Urinary bladder (tissue), 3 donors: ENCODE measurements at regions not wholly inside any gene's neighbourhood (a gene's known extent, or its start where the extent isn't known, plus 50 kb on each side); places are given as distances from the start of the nearest gene placed in this dataset.
"Not testable (repeated sequence)": the region's sequence is repeated elsewhere in the genome, so short reads cannot be mapped to it uniquely, and the experiment has no call there.

Source experiments
- DNase-seq: peaks from one replicate; pipeline ENCODE4 v3.0.0-alpha.2; 2015; ENCODE audit errors: extremely low spot score
- H3K27ac ChIP-seq: one replicate; pipeline ENCODE4 v1.5.1; 2013; ENCODE audit warnings: low read depth, mild to moderate bottlenecking, moderate library complexity
- H3K36me3 ChIP-seq: one replicate; pipeline ENCODE4 v1.6.1; 2013; ENCODE audit warnings: mild to moderate bottlenecking, moderate library complexity; ENCODE audit not compliant: insufficient read depth
- H3K4me1 ChIP-seq: one replicate; pipeline ENCODE4 v1.6.1; 2013; ENCODE audit warnings: mild to moderate bottlenecking, moderate library complexity; ENCODE audit not compliant: insufficient read depth
- H3K4me3 ChIP-seq: one replicate; pipeline ENCODE4 v1.5.1; 2013; ENCODE audit warnings: low read depth, low read length
- whole genome bisulfite sequencing: extraction: QIAGEN DNeasy Blood & Tissue Kit; methylation state at CpG from one replicate; pipeline ENCODE4 v1.1.7; 2013; 5-methylcytosine and 5-hydroxymethylcytosine counted together
- donor health status: healthy with polysubstance abuse.
- donor health status: healthy.

DNA sequence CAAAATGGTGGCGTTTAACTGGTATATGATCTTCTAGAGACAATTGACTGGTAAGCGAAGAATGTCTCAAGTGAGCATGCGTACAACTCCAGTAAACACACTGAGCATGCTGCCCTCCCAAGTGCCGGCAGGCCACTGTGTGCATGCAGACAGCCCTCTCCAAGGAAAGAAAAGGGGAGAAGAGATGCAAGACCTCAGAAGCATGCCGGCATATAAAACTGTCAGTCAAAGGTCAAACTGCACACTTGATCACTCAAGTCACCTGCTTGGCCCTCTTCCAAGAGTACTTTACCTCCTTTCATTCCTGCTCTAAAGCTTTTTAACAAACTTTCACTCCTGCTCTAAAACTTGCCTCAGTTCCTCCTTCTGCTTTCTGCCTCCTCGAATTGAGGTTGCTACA is 910.2 kb downstream of the TAF11L14 start:
- Histone ChIP-seq H3K27ac (no peak overlapping the region), H3K4me1 (no peaks in the 10 kb centered on the region), H3K4me3 (no peak overlapping the region), H3K36me3 (no peaks in the 10 kb centered on the region)
- 69% methylated on average over 6 of the region's 6 CpGs for WGBS
- DNase-seq: no peak

DNA sequence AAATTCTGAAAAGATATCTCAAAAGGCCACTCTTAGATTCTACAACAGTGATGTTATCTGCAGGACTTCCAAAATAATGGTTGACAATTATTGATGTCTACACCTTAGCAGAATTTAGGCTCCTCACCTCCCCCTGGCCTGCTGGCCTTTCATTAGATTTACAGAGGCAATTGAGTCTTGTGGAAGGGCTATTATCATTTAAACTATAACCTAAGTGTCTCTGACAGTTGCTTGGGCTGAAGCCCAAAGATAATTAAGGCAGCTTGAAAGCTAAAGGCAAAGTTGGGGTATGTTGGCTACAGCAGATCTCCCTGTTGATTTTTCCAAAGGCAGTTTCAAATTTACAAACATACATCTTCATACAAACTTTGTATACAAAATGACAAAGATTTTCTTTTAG is 912.3 kb downstream of the TAF11L14 start:
- no peak overlapping the region for H3K4me3 ChIP-seq
- no peak for DNase-seq

DNA sequence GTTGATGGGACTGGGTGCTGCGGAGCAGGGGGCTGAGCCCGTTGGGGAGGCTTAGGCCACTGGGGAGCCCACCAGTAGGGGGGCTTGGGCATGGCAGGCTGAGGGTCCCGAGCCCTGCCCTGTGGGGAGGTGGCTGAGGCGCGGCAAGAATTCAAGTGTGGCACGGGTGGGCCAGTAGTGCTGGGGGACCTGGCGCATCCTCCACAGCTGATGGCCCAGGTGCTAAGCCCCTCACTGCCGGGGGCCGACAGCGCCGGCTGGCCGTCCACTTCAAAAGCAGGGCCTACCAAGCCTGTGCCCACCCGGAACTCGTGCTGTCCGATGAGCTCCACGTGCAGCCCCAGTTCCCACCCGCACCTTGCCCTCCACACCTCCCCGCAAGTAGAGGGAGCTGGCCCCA is 917.5 kb downstream of the TAF11L14 start:
- WGBS: 96% methylated on average over 18 of the region's 18 CpGs
- Histone ChIP-seq H3K4me3 (no peak overlapping the region), H3K27ac (no peak overlapping the region), H3K36me3 (no peaks in the 10 kb centered on the region), H3K4me1 (no peaks in the 10 kb centered on the region)
- no peak for DNase-seq

More for the DNA sequence above, 912.3 kb downstream of the TAF11L14 start:
- Histone ChIP-seq H3K4me1 (no peaks in the 10 kb centered on the region), H3K36me3 (no peaks in the 10 kb centered on the region), H3K27ac (no peak overlapping the region)

DNA sequence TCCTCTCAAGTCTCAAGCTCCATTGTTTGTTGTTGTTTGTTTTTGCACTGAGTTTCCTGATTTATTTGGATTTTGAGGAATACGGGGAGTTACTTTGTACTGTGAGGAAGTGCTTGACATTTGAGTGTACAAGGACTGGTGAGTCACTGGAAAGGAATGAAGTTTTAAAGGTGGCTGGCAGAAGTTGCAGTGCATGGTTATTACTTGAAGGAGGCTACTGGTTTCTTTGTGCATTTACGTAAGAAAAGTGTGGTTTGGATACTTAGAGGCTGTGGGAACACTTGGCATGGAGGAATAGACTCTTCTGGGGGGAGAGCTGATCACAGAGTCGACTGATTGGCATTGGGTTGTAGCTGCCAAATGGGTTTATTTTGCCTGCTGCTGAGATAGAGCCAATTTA is 919.0 kb downstream of the TAF11L14 start:
- DNase-seq: no peak
- H3K4me1 ChIP-seq: no peaks in the 10 kb centered on the region
- no peak overlapping the region for H3K27ac ChIP-seq
- H3K4me3 ChIP-seq: no peak overlapping the region
- no peaks in the 10 kb centered on the region for H3K36me3 ChIP-seq
- 55% methylated on average over 3 of the region's 3 CpGs for WGBS

DNA sequence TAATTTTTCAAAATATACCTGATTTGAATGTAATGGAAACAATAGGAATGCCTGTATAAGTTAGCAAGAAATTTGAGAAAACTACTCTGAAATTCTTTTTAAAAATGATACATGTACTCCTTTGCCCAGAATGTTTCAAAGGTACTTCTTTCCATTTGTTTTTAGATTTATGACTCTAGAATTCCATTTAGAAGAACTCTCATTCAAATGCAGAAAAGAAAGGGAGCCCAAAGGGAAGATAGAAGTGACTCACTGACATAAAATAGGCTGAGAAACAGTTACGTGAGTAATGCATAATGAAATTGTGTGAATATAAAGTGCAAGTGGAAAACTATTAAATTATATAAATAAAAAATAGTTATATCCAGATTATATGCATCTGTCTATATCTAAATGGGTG is 926.3 kb downstream of the TAF11L14 start:
- DNase-seq: no peak
- Histone ChIP-seq H3K36me3 (no peaks in the 10 kb centered on the region), H3K27ac (no peak overlapping the region), H3K4me3 (no peak overlapping the region), H3K4me1 (no peaks in the 10 kb centered on the region)
- WGBS: 90% methylated on average over 1 of the region's 1 CpG

DNA sequence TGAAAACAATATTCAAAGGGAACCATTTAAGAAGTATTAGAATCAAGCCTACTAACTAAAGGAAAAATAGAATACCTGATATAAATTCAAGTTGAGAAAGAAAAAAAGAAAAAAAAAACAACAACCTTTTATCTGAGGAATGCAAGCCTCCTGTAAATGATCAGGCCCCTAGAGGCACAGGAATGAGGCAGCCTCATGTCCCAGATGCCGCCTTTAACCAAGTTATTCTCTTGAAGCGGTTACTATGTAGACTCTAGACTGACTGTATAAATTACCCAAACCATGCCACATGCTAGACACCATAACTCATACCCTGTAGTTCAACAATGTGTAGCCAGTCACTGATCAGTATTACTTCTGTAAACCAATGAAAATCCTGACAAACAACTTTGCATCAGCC is 929.6 kb downstream of the TAF11L14 start:
- 81% methylated on average over 2 of the region's 2 CpGs for WGBS
- H3K27ac ChIP-seq: no peak overlapping the region
- no peak for DNase-seq
- H3K36me3 ChIP-seq: no peaks in the 10 kb centered on the region
- H3K4me1 ChIP-seq: no peaks in the 10 kb centered on the region
- no peak overlapping the region for H3K4me3 ChIP-seq

DNA sequence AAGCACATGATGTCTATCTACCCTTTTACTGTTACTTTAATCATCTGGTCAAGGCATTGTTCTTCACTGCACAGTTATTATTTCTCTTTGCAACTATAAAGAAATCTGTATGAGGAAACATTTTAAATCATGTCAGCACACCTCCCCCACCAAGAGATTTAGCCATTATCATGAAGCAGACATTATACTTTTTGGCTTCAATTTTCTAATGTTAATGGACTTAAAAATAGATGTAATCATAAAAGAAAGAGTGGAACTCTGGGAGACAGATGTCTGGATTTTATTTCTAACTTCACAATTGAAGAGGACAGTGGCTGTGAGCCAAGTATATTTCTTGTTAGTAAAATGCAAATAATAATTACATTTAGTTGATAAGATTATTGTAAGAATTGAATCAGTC is 932.4 kb downstream of the TAF11L14 start:
- Histone ChIP-seq H3K4me3 (no peak overlapping the region), H3K27ac (no peak overlapping the region), H3K36me3 (no peaks in the 10 kb centered on the region), H3K4me1 (no peaks in the 10 kb centered on the region)
- no peak for DNase-seq

DNA sequence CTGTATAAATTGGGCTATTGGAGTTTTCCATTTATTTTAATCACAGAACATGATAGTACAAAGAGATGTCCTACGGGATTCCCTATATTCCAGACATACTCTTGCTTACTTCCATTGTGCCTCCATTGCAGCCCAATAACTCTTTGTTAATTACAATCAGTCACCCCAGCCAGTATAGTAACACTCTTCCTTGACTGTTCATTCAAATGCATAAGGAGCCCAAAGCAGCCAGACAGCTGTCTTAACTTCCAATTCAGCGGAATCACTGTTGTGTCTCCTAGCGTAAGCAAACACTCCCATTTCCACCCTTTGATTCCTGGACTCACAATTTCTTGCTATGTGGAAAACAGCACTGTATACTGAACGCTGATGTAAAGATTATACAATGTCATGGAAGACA is 942.3 kb downstream of the TAF11L14 start:
- no peaks in the 10 kb centered on the region for H3K4me1 ChIP-seq
- no peak for DNase-seq
- WGBS: 60% methylated on average over 4 of the region's 4 CpGs
- H3K4me3 ChIP-seq: no peak overlapping the region
- no peaks in the 10 kb centered on the region for H3K36me3 ChIP-seq
- no peak overlapping the region for H3K27ac ChIP-seq

DNA sequence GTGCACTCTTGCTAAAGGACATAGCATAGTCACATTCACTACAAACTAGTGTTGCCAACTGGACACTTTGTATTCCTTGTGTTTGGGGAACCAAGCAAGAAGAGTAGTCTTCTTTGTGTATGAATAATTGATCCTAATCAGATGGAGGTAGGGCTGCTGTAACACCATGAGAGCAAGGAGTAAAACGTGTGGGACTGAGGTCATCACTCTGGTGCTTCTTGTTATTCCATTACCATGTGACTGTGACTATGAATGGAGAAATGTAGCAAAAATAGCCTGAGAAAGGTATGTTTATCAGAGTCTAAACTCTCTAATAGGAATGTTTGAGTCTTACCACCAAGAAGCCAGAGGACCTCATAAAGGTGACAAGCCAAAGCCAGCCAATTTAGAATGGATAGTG is 966.9 kb downstream of the TAF11L14 start:
- Histone ChIP-seq H3K36me3 (no peaks in the 10 kb centered on the region), H3K27ac (no peak overlapping the region), H3K4me3 (no peak overlapping the region), H3K4me1 (no peaks in the 10 kb centered on the region)
- DNase-seq: no peak
- 59% methylated on average over 1 of the region's 1 CpG for WGBS

DNA sequence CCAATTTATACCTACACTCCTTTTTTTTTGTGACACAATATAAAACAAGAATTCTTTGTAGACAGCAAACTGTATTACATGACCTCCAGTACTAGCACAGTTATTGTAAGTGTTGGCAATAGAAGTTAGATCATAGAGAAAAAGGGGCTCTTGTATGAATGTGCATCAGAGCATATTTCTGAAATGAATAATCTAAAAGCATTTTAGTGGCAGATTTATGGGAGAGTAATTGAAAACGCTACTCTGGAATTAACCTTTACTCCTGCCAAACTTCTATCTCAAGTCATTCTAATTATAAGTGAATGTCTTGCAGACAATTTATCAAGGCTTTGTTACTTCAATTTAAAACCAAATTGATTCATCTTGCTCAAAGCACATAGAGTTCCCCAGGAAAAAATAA is 968.1 kb downstream of the TAF11L14 start:
- H3K27ac ChIP-seq: no peak overlapping the region
- no peaks in the 10 kb centered on the region for H3K36me3 ChIP-seq
- WGBS: 49% methylated on average over 1 of the region's 1 CpG
- no peak for DNase-seq
- no peaks in the 10 kb centered on the region for H3K4me1 ChIP-seq
- no peak overlapping the region for H3K4me3 ChIP-seq

DNA sequence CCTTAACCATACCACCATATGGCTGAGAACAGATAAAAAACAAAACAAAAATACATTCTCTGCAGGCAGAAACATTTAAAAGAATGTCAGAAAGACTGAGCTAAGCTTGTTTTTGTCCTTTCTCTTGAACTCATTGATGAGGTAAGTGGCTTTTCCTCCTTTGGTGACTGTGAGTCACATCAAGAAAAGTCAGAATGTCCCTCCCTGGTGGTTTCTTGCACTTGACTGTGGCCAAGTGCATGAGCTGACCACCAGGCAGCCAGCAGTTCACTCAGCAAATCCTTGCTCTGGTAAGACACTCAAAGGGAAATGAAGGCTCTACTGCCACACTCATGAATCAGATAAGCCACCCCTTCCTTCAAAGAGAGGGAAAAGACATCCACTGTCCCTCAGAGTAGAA is 970.9 kb downstream of the TAF11L14 start:
- Histone ChIP-seq H3K36me3 (no peaks in the 10 kb centered on the region), H3K27ac (no peak overlapping the region), H3K4me3 (no peak overlapping the region), H3K4me1 (no peaks in the 10 kb centered on the region)
- DNase-seq: no peak

DNA sequence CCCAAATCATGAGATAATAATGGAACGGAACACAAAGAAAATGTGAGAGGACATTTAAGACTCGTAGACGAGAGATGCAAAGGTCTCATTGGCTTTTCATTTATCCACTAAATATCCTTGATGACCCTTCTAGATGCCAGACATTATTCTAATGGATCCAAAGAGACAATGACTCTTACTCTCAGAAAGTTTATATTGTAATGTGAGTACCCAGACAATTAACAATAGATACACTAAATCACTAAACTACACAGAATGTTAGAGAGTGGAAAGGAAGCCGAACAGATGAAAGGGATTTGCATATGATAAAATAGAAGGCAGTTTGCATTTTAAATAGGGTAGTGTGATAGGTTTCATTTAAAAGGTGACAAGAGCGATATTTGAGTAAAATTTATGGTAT is 973.3 kb downstream of the TAF11L14 start:
- Histone ChIP-seq H3K4me1 (no peaks in the 10 kb centered on the region), H3K36me3 (no peaks in the 10 kb centered on the region), H3K4me3 (no peak overlapping the region), H3K27ac (no peak overlapping the region)
- DNase-seq: no peak
- WGBS: 77% methylated on average over 5 of the region's 5 CpGs

DNA sequence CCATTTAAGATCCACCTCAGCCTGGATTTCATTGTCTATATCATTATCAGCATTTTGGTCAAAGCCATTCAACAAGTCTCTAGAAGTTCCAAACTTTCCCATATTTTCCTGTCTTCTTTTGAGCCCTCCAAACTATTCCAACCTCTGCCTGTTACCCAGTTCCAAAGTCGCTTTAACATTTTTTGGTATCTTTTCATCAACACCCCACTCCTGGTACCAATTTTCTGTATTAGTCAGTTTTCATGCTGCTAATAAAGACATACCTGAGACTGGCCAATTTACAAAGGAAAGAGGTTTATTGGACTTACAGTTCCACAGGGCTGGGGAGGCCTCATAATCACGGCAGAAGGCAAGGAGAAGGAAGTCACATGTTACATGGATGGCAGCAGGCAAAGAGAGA is 982.9 kb downstream of the TAF11L14 start:
- not testable (repeated sequence) for DNase-seq, H3K27ac ChIP-seq, H3K36me3 ChIP-seq, H3K4me3 ChIP-seq, H3K4me1 ChIP-seq
- WGBS: 88% methylated on average over 2 of the region's 2 CpGs

DNA sequence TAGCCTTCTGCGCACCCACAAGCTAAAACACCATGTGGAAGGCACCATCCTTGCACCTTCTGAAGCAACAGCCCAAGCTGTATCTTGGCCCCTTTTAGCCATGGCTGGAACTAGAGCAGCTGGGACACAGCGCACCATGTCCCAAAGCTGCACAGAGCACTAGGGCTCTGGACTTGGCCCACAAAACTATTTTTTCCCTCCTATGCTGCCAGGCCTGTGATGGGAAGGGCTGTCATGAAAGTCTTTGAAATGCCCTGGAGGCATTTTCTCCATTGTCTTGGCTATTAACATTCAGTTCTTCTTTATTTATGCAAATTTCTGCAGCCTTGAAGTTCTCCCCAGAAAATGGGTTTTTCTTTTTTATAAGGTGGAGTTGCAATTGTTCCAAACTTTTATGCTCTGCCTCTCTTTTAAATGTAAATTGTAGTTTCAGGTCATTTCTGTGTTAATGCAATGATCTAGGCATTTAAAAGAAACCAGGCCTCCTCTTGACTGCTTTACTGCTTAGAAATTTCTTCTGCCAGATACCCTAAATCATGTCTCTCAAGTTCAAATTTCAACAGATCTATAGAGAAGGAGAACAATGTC is 996.3 kb downstream of the TAF11L14 start:
- no peaks in the 10 kb centered on the region for H3K36me3 ChIP-seq
- H3K4me3 ChIP-seq: no peak overlapping the region
- H3K27ac ChIP-seq: no peak overlapping the region
- H3K4me1 ChIP-seq: no peaks in the 10 kb centered on the region
- no peak for DNase-seq
- 96% methylated on average over 2 of the region's 2 CpGs for WGBS
